ENCODE measurements at regions not wholly inside any gene's neighbourhood (a gene's known extent, or its start where the extent isn't known, plus 50 kb on each side); places are given as distances from the start of the nearest gene placed in this dataset.
"Not testable (repeated sequence)": the region's sequence is repeated elsewhere in the genome, so short reads cannot be mapped to it uniquely, and the experiment has no call there.

GRCh38 chr2:83960371-83960770, 498.7 kb downstream of the SUCLG1 start:
- DNase-seq, result no peak

GRCh38 chr2:83959266-83959665, 499.8 kb downstream of the SUCLG1 start:
- no peak for DNase-seq

GRCh38 chr2:83956991-83957390, 502.1 kb downstream of the SUCLG1 start:
- no peak for DNase-seq

- no peak for DNase-seq
Measured at GRCh38 chr2:83953697-83954096, 505.4 kb downstream of the SUCLG1 start.

- DNase-seq, result no peak
Measured at GRCh38 chr2:83951378-83951947, 507.6 kb downstream of the SUCLG1 start.

GRCh38 chr2:83949361-83949760, 509.7 kb downstream of the SUCLG1 start:
- no peak for DNase-seq

- no peak for DNase-seq
Measured at GRCh38 chr2:83944191-83944590, 514.9 kb downstream of the SUCLG1 start.

- DNase-seq, result no peak
Measured at GRCh38 chr2:83943265-83943664, 515.8 kb downstream of the SUCLG1 start.

- DNase-seq, result no peak
Measured at GRCh38 chr2:83941886-83942285, 517.2 kb downstream of the SUCLG1 start.

GRCh38 chr2:83933749-83934148, 525.3 kb downstream of the SUCLG1 start:
- no peak for DNase-seq

- no peak for DNase-seq
Measured at GRCh38 chr2:83923531-83923930, 535.5 kb downstream of the SUCLG1 start.

- DNase-seq, result no peak
Measured at GRCh38 chr2:83916559-83916958, 542.5 kb downstream of the SUCLG1 start.

GRCh38 chr2:83915381-83915780, 543.7 kb downstream of the SUCLG1 start:
- DNase-seq, result no peak

- DNase-seq, result no peak
Measured at GRCh38 chr2:83908750-83909149, 550.3 kb downstream of the SUCLG1 start.

- DNase-seq, result no peak
Measured at GRCh38 chr2:83901317-83901716, 557.8 kb downstream of the SUCLG1 start.

GRCh38 chr2:83900862-83901261, 558.2 kb downstream of the SUCLG1 start:
- DNase-seq, result no peak

- no peak for DNase-seq
Measured at GRCh38 chr2:83899271-83899670, 559.8 kb downstream of the SUCLG1 start.

- DNase-seq, result no peak
Measured at GRCh38 chr2:83894976-83895375, 564.1 kb downstream of the SUCLG1 start.

GRCh38 chr2:83887757-83888156, 571.3 kb downstream of the SUCLG1 start:
- DNase-seq, result no peak

GRCh38 chr2:83879127-83879526, 580.0 kb downstream of the SUCLG1 start:
- no peak for DNase-seq

GRCh38 chr2:83877261-83877660, 581.8 kb downstream of the SUCLG1 start:
- not testable (repeated sequence) for DNase-seq

GRCh38 chr2:83874712-83875430, 584.2 kb downstream of the SUCLG1 start:
- DNase-seq, result no peak

- DNase-seq, result no peak
Measured at GRCh38 chr2:83874066-83874465, 585.0 kb downstream of the SUCLG1 start.

GRCh38 chr2:83873110-83873509, 586.0 kb downstream of the SUCLG1 start:
- DNase-seq, result no peak

GRCh38 chr2:83866211-83866610, 592.9 kb downstream of the SUCLG1 start:
- DNase-seq, result no peak
